Ascending aorta (tissue), 2 donors: ENCODE measurements at regions not wholly inside any gene's neighbourhood (a gene's known extent, or its start where the extent isn't known, plus 50 kb on each side); places are given as distances from the start of the nearest gene placed in this dataset.

Experiments used
- DNase-seq, 2 donors: peaks; one replicate each; pipeline ENCODE4 v3.0.0-alpha.2; 2019; ENCODE audit warnings: low spot score in 2 of 2
- H3K27ac ChIP-seq, 2 donors: fragments of 200-600 bp; sonication (generic); one replicate each; pipeline ENCODE4 v1.5.1; 2016 to 2017; ENCODE audit warnings: mild to moderate bottlenecking in 1 of 2
- H3K27me3 ChIP-seq: fragments of 200-600 bp; sonication (generic); one replicate; pipeline ENCODE4 v1.5.1; 2017
- H3K36me3 ChIP-seq, 2 donors: fragments of 200-600 bp; sonication (generic); one replicate each; pipeline ENCODE4 v1.5.1; 2016
- H3K4me1 ChIP-seq, 2 donors: fragments of 200-600 bp; sonication (generic); one replicate each; pipeline ENCODE4 v1.5.1; 2016 to 2017; ENCODE audit warnings: mild to moderate bottlenecking in 1 of 2
- H3K4me3 ChIP-seq, 2 donors: fragments of 200-600 bp; sonication (generic); one replicate each; pipeline ENCODE4 v1.5.1; 2016 to 2017; ENCODE audit warnings: mild to moderate bottlenecking in 1 of 2
- H3K9me3 ChIP-seq, 2 donors: fragments of 200-600 bp; sonication (generic); one replicate each; pipeline ENCODE4 v1.5.1; 2016
- intact Hi-C: fragments of 100-400 bp; cut with DNase I; formaldehyde crosslinking; loops from one replicate; pipeline ENCODE4 v1.15.1; 2023
- TF ChIP-seq, protein P1 (sequence below), 3 experiments: fragments of 200-600 bp in 2 of 3; fragments of 450-650 bp in 1 of 3; sonication (generic) in 2 of 3; IDR thresholded peaks; one replicate each; pipeline ENCODE4 v1.5.1; 2016 to 2019; ENCODE audit warnings: antibody characterized with exemption in 3 of 3, mild to moderate bottlenecking in 1 of 3, moderate library complexity in 1 of 3

DNA sequence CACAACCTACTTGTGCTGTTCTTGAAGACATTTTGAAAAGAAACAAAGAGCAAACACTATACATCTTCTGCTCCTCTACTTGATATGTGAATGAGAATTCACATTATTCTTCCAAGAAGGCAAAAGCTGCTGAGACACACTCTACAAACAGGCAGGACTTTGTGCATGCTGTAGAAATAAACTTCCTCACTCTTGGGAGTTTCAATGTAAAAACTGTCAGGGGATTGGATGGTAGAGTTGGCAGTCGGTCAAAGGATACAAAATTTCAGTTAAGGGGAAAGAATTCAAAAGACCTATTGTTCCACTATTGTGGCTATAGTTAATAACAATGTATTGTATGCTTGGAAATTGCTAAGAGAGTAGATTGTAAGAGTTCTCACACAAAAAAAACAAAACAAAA, 196.3 kb downstream of the MC4R start:
- intact Hi-C loops = no loop called here
- H3K27me3 ChIP-seq = no peaks in the 10 kb centered on the region
- DNase-seq = no peak
- no peak overlapping the region for H3K4me3 ChIP-seq
- TF ChIP-seq, protein P1, sequence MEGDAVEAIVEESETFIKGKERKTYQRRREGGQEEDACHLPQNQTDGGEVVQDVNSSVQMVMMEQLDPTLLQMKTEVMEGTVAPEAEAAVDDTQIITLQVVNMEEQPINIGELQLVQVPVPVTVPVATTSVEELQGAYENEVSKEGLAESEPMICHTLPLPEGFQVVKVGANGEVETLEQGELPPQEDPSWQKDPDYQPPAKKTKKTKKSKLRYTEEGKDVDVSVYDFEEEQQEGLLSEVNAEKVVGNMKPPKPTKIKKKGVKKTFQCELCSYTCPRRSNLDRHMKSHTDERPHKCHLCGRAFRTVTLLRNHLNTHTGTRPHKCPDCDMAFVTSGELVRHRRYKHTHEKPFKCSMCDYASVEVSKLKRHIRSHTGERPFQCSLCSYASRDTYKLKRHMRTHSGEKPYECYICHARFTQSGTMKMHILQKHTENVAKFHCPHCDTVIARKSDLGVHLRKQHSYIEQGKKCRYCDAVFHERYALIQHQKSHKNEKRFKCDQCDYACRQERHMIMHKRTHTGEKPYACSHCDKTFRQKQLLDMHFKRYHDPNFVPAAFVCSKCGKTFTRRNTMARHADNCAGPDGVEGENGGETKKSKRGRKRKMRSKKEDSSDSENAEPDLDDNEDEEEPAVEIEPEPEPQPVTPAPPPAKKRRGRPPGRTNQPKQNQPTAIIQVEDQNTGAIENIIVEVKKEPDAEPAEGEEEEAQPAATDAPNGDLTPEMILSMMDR (IDR thresholded peaks at IDR 0.05) = no peak
- H3K36me3 ChIP-seq = no peaks in the 10 kb centered on the region
- no peaks in the 10 kb centered on the region for H3K4me1 ChIP-seq
- no peak overlapping the region for H3K27ac ChIP-seq
- no peaks in the 10 kb centered on the region for H3K9me3 ChIP-seq

DNA sequence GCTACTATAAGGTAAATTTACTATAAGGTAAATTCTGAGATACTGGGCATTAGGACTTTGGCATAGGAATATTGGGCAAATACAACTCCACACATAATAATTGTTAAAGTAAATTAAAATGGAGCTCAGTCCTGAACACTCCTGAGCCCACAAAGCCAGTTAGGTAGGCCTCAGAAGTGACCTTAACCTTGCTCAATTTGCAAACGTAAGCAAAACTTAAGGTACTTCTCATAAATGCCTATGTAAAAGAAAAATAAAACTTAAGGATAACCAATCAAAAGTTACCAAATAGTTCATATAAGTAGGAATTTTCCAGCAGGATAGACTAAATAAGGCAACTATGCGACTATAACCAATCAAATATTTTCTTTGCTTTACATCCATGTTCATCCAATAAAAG, 197.7 kb downstream of the MC4R start:
- TF ChIP-seq, protein P1 (IDR thresholded peaks at IDR 0.05) = no peak
- no peak for DNase-seq
- Histone ChIP-seq H3K27ac (no peak overlapping the region), H3K9me3 (no peaks in the 10 kb centered on the region), H3K4me3 (no peak overlapping the region), H3K36me3 (no peaks in the 10 kb centered on the region), H3K27me3 (no peaks in the 10 kb centered on the region), H3K4me1 (no peaks in the 10 kb centered on the region)
- intact Hi-C loops = no loop called here

DNA sequence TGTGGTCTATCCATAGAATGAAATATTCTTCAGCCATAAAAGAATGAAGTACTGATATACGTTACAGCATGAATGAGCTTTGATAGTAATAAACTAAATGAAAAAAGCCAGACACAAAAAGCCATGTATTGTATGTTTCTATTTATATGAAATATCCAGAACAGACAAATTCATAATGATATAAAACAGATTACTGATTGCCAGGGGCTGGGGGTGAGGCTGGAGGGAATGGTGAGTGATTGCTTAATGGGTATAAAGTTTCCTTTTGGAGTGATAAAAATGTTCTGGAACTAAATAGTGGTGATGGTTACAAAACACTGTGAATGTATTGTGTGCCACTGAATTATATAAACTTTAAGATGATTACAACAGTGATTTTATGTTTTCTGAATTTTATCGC, 200.5 kb downstream of the MC4R start:
- TF ChIP-seq, protein P1 (IDR thresholded peaks at IDR 0.05) = no peak
- no peaks in the 10 kb centered on the region for H3K27me3 ChIP-seq
- no peaks in the 10 kb centered on the region for H3K4me1 ChIP-seq
- no peaks in the 10 kb centered on the region for H3K9me3 ChIP-seq
- no peak overlapping the region for H3K27ac ChIP-seq
- no peak for DNase-seq
- intact Hi-C loops = no loop called here
- H3K4me3 ChIP-seq = no peak overlapping the region
- H3K36me3 ChIP-seq = no peaks in the 10 kb centered on the region

DNA sequence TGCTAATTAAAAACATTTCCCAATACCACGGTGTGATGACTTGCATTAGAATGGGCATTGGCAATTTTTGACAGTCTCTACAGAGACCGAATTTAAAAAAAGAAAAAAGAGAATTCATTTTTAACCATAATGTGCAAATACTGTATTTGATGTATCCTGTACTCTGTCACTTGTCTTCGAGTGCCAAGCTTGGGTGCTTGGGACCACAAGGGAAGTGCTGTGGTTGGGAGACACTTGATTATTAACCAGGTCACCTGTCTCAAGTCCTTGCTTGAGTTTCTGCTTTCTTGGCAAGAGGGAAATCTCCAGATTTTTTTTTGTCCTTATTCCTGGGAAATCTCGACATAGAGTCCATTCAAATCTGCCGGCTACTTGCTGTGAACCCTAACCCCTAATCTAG, 209.0 kb downstream of the MC4R start:
- Histone ChIP-seq H3K4me1 (no peaks in the 10 kb centered on the region), H3K4me3 (no peak overlapping the region), H3K27ac (no peak overlapping the region), H3K36me3 (no peaks in the 10 kb centered on the region), H3K9me3 (no peaks in the 10 kb centered on the region), H3K27me3 (no peaks in the 10 kb centered on the region)
- no peak for DNase-seq
- TF ChIP-seq, protein P1 (IDR thresholded peaks at IDR 0.05) = no peak
- intact Hi-C loops = no loop called here

DNA sequence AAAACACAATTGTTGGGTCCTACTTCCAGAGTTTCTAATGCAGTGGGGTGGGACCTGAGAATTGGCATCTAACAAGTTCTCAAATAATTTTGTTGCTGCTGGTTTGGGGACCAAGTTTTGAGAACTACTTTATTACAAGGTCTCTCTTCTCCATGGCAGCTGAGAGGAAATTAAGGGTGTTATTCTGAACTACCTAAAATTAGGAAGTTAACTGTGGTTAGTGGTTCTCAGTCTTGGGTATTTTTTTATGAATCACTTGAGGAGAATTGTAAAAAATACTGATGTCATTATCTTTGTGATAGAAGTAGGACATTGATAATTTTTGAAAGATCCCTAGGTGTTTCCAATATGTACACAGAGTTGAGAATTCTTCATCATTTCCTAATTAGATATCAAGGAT, 210.2 kb downstream of the MC4R start:
- no peak overlapping the region for H3K4me3 ChIP-seq

DNA sequence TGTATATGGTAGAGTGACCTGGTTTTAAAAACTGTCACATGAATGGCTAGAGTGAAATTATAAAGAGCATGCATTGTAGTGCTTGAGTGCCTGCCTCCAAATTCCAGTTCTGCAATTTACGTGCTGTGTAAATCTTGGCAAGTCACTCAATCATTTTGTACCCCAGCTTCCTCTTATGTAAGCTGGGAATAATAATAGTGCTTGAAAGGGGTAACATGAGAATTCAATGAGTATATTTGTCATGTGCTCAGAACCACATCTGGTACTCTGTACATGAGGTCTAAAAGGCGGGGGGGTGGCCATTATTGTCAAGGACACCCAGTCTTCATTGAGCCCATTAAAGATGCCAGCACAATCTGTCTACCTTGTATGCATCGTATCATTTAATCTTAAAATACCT, 214.8 kb downstream of the MC4R start:
- no peaks in the 10 kb centered on the region for H3K27me3 ChIP-seq
- H3K27ac ChIP-seq = no peak overlapping the region
- intact Hi-C loops = no loop called here
- TF ChIP-seq, protein P1 (IDR thresholded peaks at IDR 0.05) = no peak
- no peaks in the 10 kb centered on the region for H3K36me3 ChIP-seq
- H3K4me1 ChIP-seq = no peaks in the 10 kb centered on the region
- no peak for DNase-seq
- no peaks in the 10 kb centered on the region for H3K9me3 ChIP-seq
- no peak overlapping the region for H3K4me3 ChIP-seq

More for the DNA sequence above, 210.2 kb downstream of the MC4R start:
- H3K4me1 ChIP-seq = no peaks in the 10 kb centered on the region
- TF ChIP-seq, protein P1 (IDR thresholded peaks at IDR 0.05) = no peak
- no peaks in the 10 kb centered on the region for H3K27me3 ChIP-seq
- H3K27ac ChIP-seq = no peak overlapping the region
- intact Hi-C loops = no loop called here
- no peaks in the 10 kb centered on the region for H3K36me3 ChIP-seq
- DNase-seq = no peak
- H3K9me3 ChIP-seq = no peaks in the 10 kb centered on the region
